ENCODE measurements at regions not wholly inside any gene's neighbourhood (a gene's known extent, or its start where the extent isn't known, plus 50 kb on each side); places are given as distances from the start of the nearest gene placed in this dataset.

DNA sequence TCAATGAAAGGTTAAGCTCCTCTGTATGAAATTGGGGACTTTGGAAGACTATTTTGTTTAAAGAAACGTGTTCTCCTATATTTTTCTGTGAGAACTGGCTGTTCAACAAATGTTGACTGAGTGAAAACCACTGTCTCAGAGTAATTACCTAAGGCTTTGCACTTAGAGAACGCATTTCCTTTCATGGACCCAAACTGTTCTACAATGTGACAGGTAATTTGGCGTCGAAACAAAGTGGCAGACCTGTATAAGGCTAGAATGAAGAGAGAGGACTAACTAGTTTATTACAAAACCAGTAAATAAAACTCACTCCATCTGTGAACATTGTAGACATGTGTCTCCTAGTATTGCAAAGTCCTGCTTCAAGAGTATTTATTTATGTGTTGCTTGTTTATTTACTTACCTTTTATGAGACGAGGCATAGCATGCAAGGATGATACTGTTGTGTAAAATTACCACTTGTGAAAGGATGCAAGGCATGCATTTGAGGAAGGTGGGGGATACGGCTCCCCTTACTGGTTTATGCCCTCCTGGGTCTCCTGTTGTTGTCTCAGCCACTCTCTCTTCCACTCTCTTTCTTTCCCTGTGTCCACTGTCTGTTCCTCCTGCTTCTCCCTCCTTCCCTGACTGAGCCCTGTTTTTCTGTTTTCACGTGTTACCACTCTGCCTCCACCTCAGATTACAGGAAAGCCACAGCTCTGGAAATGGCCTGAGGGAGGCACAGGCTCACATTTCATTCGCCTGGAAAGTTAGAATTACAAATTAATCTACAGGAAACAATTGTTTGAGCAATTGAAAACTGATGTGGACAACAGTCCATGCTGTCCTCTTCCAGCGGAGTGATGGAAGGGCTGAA is 444.0 kb upstream of the ZNF608 start:
- FAIRE-seq, result no peak

DNA sequence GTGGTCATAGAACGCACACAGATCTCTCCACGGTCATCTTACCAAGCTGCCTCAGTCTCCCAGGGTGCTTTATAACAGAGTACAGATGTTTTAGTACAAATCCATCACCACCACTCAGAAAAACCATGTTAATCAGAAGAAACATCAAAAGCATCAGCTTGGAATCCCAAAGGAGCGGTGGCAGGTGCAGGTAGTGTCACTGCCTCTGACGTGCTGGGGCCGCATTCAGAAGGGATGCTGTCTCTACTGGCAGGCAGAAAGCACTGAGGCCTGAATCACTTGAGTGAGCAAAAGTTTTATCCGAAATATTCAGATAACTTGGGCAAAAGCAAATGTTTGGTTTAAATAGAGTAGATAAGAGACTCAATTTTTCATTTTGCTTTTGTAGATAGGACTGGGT is 448.4 kb upstream of the ZNF608 start:
- FAIRE-seq, result no peak

- FAIRE-seq, result no peak
Observed at GRCh38 chr5:125196481-125197111, 450.2 kb upstream of the ZNF608 start.

- FAIRE-seq, result no peak
Observed at GRCh38 chr5:125197321-125197720, 450.9 kb upstream of the ZNF608 start.

DNA sequence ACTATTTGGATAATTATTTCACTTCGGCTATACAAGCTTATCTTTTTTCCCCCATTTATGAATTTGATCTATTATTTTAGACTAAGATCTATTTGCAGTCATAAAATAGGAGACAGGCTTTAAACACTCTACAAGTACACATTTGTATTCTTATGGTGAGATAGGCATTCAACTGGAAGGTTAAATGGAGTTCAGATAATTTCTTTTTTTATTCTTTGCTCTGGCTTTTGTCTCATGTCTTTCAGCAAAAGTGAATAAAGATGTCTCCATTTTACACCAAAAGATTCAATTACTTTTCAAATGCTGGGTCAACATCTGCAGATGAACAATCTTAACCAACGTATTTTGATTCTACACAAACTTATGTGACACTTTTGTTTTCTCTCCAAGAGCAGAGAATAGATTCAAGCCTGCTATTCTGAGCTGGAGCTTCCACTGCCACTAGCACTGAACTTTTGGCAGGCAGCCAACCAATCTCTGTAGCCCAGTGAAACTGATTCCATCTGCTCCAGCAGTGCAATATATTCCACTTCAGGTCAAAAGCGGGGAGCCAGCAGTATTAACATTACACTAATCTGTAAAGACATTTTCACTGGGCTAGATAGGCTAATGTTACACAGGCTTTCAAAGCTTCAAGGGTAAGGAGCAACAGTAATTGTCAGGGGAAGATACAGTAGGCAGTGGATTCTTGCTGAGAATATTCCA is 452.0 kb upstream of the ZNF608 start:
- no peak for FAIRE-seq

GRCh38 chr5:125199373-125199772 is 452.9 kb upstream of the ZNF608 start:
- FAIRE-seq, result no peak

- FAIRE-seq, result no peak
Observed at GRCh38 chr5:125199968-125200865, 453.8 kb upstream of the ZNF608 start.

DNA sequence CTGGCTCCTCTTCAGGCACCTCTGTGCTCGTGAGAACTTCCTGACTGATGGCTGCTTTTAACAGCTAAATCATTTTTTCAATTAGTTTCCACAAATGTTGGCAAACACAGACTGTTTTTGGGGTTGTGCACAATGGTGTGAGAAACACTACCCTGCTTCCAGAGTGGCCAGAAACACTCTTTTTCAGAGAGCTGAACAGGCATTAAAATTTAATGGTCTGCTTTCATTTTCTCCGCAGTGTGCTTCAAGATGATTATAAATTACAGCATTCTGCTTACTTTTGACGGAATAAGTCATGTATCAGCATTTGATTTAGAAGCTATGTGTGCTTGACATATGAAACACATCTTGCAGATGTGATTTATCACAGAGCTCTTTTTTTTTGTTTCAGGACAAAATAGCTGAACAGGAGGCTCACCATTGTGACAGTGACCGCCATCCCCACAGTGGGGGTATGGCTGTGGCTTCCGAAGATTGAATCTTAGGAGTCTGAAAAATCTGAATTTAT is 454.5 kb upstream of the ZNF608 start:
- FAIRE-seq, result no peak

DNA sequence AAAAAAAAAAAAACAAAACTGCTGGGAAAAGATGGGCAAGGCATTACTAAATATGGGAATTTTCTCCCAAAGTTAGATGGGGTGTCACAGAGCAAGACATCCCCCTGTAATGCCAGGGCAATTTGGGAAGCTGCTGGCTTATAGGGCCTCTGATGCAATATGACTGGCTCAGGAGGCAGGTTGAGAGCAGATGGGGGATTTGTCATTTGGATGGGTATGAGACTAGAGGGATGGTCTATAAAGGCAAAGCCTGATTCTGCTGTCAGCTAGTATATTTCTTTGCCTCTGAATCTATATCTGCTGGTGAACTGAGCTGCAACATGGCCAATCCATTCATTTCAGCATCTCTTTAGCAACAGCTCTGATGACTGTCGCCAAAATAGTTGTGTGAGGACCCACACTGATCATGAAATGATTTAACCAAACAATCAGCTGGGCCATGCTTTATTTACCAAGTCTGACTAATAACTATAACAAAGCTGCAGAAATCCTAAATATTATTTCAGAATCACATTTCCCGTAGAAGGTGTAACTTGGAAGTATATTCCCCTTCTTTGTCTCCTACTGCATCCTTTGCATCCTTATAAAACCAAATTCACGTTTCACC is 455.1 kb upstream of the ZNF608 start:
- no peak for FAIRE-seq

- FAIRE-seq, result no peak
Observed at GRCh38 chr5:125202353-125202752, 455.9 kb upstream of the ZNF608 start.

DNA sequence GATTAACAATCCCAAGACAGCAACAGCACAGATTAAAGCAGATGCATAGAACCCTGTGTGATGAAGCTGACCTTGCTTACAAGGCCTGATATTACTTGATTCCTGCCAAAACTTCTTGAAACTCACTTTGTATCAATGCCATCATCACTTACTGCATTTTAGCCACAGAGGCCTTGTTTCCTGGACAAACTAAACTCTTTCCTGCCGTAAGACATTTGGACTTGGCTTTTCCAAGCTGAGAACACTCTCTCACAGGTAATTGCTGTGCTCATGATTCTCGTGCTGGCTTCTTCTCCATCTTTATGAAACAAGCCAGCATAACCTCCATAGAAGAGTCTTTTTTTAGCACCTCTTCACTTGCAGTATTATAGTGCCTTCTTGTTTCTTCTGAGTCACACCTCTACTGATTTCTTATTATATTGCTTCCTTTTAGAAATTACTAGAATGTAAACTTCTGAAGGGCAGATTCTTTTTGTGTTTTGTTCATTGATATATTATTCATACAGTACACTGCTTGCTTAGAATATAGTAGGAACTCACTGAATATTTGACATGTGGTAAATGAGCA is 456.5 kb upstream of the ZNF608 start:
- no peak for FAIRE-seq

GRCh38 chr5:125203912-125204311 is 457.5 kb upstream of the ZNF608 start:
- FAIRE-seq, result no peak

DNA sequence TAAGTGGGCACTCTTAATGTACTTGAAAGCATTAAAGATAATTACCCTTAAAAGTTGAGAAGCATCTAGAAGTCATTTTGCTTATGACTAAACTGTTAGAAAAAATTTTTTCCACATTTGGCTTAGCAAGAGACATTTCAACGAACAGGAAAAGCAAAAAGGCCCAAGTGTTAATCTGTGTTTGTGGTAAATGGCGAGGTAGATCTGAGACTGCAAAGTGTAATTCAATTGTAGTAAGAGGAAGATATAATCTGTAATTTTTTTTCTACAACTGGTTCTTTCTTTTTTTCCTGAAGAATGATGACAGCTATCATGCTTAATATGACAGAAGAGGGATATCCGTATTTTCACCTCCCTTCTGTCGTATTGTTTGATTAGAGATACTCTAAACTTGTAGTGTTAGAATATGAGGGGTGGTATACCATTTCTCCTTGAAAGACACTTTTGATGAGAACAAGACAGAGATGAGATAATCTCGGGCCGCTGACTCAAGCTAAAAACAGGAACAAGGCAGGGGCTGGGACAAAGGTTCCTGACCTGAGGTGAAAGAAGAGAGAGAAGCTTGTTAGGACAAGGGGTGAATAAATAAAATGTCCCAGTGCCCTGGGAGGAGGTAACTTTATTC is 459.3 kb upstream of the ZNF608 start:
- no peak for FAIRE-seq

- FAIRE-seq, result no peak
Observed at GRCh38 chr5:125207856-125208255, 461.4 kb upstream of the ZNF608 start.

- FAIRE-seq, result no peak
Observed at GRCh38 chr5:125209650-125210049, 463.2 kb upstream of the ZNF608 start.

GRCh38 chr5:125210242-125210947 is 464.0 kb upstream of the ZNF608 start:
- no peak for FAIRE-seq

DNA sequence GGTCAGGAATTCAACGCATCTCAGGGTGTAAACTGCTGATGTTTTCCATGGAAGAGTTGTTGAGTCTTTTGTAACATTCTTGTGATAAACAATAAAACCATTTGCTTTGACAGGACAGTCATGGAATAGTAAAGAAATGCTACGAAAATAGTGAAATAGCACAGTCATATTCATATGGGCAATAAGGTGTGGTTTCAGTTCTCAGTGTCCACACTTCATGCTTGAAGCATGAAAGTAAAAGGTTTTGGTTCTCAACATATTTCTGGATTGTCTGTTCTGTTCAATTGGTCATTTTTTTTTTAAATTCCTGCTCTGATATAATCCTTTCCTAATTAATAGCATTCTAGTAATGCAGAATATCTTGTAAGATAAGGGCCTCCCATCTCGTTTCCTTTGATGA is 467.6 kb upstream of the ZNF608 start:
- FAIRE-seq, result no peak

- no peak for FAIRE-seq
Observed at GRCh38 chr5:125215593-125215992, 469.2 kb upstream of the ZNF608 start.

- no peak for FAIRE-seq
Observed at GRCh38 chr5:125219710-125220109, 473.3 kb upstream of the ZNF608 start.

DNA sequence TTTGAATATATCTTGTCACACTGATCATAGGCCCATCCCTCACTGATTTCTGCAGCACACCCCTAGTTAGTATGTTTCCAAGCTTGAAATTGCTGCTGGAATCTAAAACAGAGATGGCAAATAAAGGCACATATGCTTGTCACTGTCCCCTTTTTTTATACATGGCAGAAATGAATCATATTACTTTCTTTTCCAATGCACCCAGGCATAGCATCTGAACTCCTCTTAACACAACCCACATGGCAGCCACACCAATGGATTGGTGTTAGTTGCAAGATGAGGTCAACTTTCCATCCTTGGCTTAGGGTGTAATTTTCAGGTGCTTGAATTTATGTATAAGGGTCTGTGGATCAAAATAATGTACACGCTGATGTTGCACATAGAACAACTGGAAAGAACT is 473.8 kb upstream of the ZNF608 start:
- no peak for FAIRE-seq
